GM23338 (cell line): ENCODE measurements at regions not wholly inside any gene's neighbourhood (a gene's known extent, or its start where the extent isn't known, plus 50 kb on each side); places are given as distances from the start of the nearest gene placed in this dataset.

Source experiments
- ATAC-seq: fragments of 200-7000 bp; cut with Tn5 transposase; 3 replicates; pipeline ENCODE4 v1.9.1; 2020
- DNase-seq: peaks from one replicate; pipeline ENCODE4 v3.0.0-alpha.2; 2015; ENCODE audit warnings: low spot score
- H2AFZ ChIP-seq: fragments of 200-600 bp; sonication (generic); 2 replicates; pipeline ENCODE4 v1.8.0; 2016; ENCODE audit warnings: antibody characterized with exemption, mild to moderate bottlenecking, moderate library complexity
- H3F3A ChIP-seq: fragments of 200-600 bp; sonication (generic); replicated peaks from 2 replicates; pipeline ENCODE4 v1.8.0; 2017; ENCODE audit warnings: antibody characterized with exemption, mixed run types, low read depth
- H3K27ac ChIP-seq: fragments of 200-600 bp; sonication (generic); 2 replicates; pipeline ENCODE4 v1.6.1; 2016; ENCODE audit warnings: low read depth
- H3K27me3 ChIP-seq: fragments of 200-600 bp; sonication (generic); 2 replicates; pipeline ENCODE4 v1.8.0; 2016; ENCODE audit warnings: mild to moderate bottlenecking, mixed run types, moderate library complexity; ENCODE audit not compliant: insufficient read depth
- H3K36me3 ChIP-seq: fragments of 200-600 bp; sonication (generic); 2 replicates; pipeline ENCODE4 v1.8.0; 2016; ENCODE audit warnings: mild to moderate bottlenecking; ENCODE audit not compliant: insufficient read depth
- H3K4me1 ChIP-seq: fragments of 200-600 bp; sonication (generic); 2 replicates; pipeline ENCODE4 v1.8.0; 2016; ENCODE audit warnings: mild to moderate bottlenecking, moderate library complexity; ENCODE audit not compliant: insufficient read depth
- H3K4me2 ChIP-seq: fragments of 200-600 bp; sonication (generic); 2 replicates; pipeline ENCODE4 v1.7.1; 2017; ENCODE audit warnings: mixed run types
- H3K4me3 ChIP-seq: fragments of 200-600 bp; sonication (generic); 2 replicates; pipeline ENCODE4 v1.6.1; 2016; ENCODE audit warnings: mixed run types
- H3K79me2 ChIP-seq: fragments of 200-600 bp; sonication (generic); replicated peaks from 2 replicates; pipeline ENCODE4 v1.8.0; 2017; ENCODE audit warnings: mild to moderate bottlenecking; ENCODE audit not compliant: insufficient read depth
- H3K9me2 ChIP-seq: fragments of 200-600 bp; sonication (generic); 2 replicates; pipeline ENCODE4 v1.8.0; 2017; ENCODE audit not compliant: insufficient read depth
- H4K20me1 ChIP-seq: fragments of 200-600 bp; sonication (generic); replicated peaks from 2 replicates; pipeline ENCODE4 v1.8.0; 2017; ENCODE audit warnings: mild to moderate bottlenecking; ENCODE audit not compliant: insufficient read depth
- H3K27ac Mint-ChIP-seq: 2 replicates; pipeline ENCODE4 v1.8.0; 2020; ENCODE audit warnings: inconsistent platforms, mild to moderate bottlenecking, moderate library complexity, mixed read lengths
- H3K27me3 Mint-ChIP-seq: 3 replicates; pipeline ENCODE4 v1.8.0; 2022; ENCODE audit warnings: low read depth, mild to moderate bottlenecking, moderate library complexity, mixed read lengths, inconsistent platforms; ENCODE audit not compliant: insufficient read depth, poor library complexity
- H3K36me3 Mint-ChIP-seq: 3 replicates; pipeline ENCODE4 v1.8.0; 2021; ENCODE audit warnings: low read depth, mild to moderate bottlenecking, inconsistent platforms, moderate library complexity, mixed read lengths
- H3K4me1 Mint-ChIP-seq: 3 replicates; pipeline ENCODE4 v1.8.0; 2020; ENCODE audit warnings: mild to moderate bottlenecking, inconsistent platforms, mixed read lengths
- H3K4me3 Mint-ChIP-seq: 3 replicates; pipeline ENCODE4 v1.8.0; 2021; ENCODE audit warnings: moderate library complexity, mild to moderate bottlenecking, inconsistent platforms, mixed read lengths
- H3K9me3 Mint-ChIP-seq: 3 replicates; pipeline ENCODE4 v1.8.0; 2020; ENCODE audit warnings: moderate library complexity, mild to moderate bottlenecking, inconsistent platforms, mixed read lengths
- CREB1 ChIP-seq: fragments of 250-450 bp; sonication (Bioruptor Pico); IDR thresholded peaks from 2 replicates; pipeline ENCODE4 v1.5.0; 2020; ENCODE audit warnings: low read depth, mild to moderate bottlenecking, moderate library complexity
- CTCF ChIP-seq, 2 experiments: fragments of 200-600 bp in 1 of 2; sonication (generic) in 1 of 2; conservative IDR thresholded peaks; 2 replicates each; pipeline versions ENCODE4 v1.5.1 to v1.6.1; 2016 to 2017; ENCODE audit warnings: antibody characterized with exemption in 2 of 2, low read depth in 2 of 2, mild to moderate bottlenecking in 2 of 2, moderate library complexity in 1 of 2
- ETS1 ChIP-seq: IDR thresholded peaks from 2 replicates; pipeline ENCODE4 v1.6.1; 2016; ENCODE audit warnings: antibody characterized with exemption
- EZH2 ChIP-seq: fragments of 200-600 bp; sonication (generic); IDR thresholded peaks from one replicate; pipeline ENCODE4 v1.8.0; 2017; ENCODE audit warnings: antibody characterized with exemption, mild to moderate bottlenecking, low read depth; ENCODE audit not compliant: unreplicated experiment
- EZH2phosphoT487 ChIP-seq: fragments of 200-600 bp; sonication (generic); IDR thresholded peaks from one replicate; pipeline ENCODE4 v1.8.1; 2018; ENCODE audit warnings: antibody characterized with exemption; ENCODE audit not compliant: unreplicated experiment
- JUNB ChIP-seq: IDR thresholded peaks from one replicate; pipeline ENCODE4 v1.6.1; 2016; ENCODE audit warnings: antibody characterized with exemption; ENCODE audit not compliant: unreplicated experiment
- POLR2AphosphoS5 ChIP-seq: IDR thresholded peaks from 2 replicates; pipeline ENCODE4 v1.6.1; 2016; ENCODE audit warnings: antibody characterized with exemption, low read depth
- STAT1 ChIP-seq: IDR thresholded peaks from one replicate; pipeline ENCODE4 v1.6.1; 2016; ENCODE audit warnings: antibody characterized with exemption; ENCODE audit not compliant: unreplicated experiment
- TF ChIP-seq, protein P1 (sequence below): IDR thresholded peaks from one replicate; pipeline ENCODE4 v1.6.1; 2018; ENCODE audit warnings: antibody characterized with exemption; ENCODE audit not compliant: unreplicated experiment
- TF ChIP-seq, protein P2 (sequence below): fragments of 250-450 bp; sonication (Bioruptor Pico); IDR thresholded peaks from 2 replicates; pipeline ENCODE4 v1.5.0; 2020; ENCODE audit warnings: mild to moderate bottlenecking, moderate library complexity

DNA sequence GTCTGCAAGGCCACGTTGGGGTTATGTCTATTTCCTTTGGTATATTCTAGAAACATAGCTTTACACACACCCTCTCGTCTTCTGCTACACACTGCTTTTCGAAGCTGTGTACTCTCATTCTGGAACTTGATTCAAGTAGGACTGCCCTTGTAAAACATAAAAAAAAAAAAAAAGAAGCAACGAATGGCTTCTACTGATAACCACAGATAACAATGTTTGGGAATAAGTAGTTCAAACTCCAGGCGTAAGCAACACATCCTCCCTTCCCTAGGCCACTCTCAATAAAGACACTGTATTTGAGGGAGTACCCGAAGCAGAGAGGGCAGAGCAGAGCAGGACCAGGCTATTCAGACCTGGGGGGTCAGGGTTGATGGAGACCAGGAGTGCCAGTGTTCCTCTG, 496.7 kb downstream of the MATN1 start:
- Histone ChIP-seq H3K27me3 (no peaks in the 10 kb centered on the region), H3K36me3 (no peaks in the 10 kb centered on the region), H4K20me1 (no peaks in the 10 kb centered on the region), H3K4me2 (no peak overlapping the region), H2AFZ (no peak overlapping the region), H3K4me3 (no peak overlapping the region), H3F3A (no peaks in the 10 kb centered on the region), H3K27ac (no peak overlapping the region), H3K4me1 (no peaks in the 10 kb centered on the region), H3K9me2 (no peaks in the 10 kb centered on the region), H3K79me2 (no peaks in the 10 kb centered on the region)
- Mint-ChIP-seq H3K4me3 (no peak overlapping the region), H3K36me3 (no peaks in the 10 kb centered on the region), H3K9me3 (peaks cover 6% of the 10 kb centered on the region; the same call in 1 of the 3 replicates), H3K27me3 (peaks cover 4% of the 10 kb centered on the region), H3K4me1 (no peaks in the 10 kb centered on the region), H3K27ac (no peak overlapping the region)
- no peak for TF ChIP-seq EZH2
- TF ChIP-seq CTCF (conservative IDR thresholded peaks at IDR 0.05; ENCODE audit: low read depth in 2 of 2) = no peak
- no peak for TF ChIP-seq POLR2AphosphoS5
- no peak for TF ChIP-seq ETS1
- TF ChIP-seq STAT1 = no peak
- ATAC-seq (no peak), DNase-seq (no peak)

DNA sequence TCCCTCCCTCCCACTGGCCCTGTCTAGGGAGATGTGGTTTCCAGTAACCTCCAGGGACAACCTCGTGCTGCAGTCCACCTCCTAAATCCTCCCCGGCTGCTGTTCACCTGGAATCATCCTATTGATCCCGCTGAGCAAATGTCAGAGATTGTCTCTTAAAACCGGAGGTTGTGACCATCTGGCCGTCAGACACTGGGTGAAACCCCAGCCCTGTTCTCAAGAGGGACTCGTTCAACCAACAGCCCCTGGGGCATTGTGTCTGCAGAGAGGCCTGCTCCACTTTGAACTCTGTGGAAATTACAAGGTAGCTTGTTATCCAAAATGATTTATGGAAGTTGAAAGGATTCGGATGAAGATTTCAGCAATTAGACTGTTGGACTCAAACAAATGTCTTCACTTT, 498.0 kb downstream of the MATN1 start:
- Histone ChIP-seq H3K27me3 (no peaks in the 10 kb centered on the region), H3K9me2 (no peaks in the 10 kb centered on the region), H3K27ac (no peak overlapping the region), H3K4me3 (no peak overlapping the region), H3K4me1 (no peaks in the 10 kb centered on the region), H3K4me2 (no peak overlapping the region), H3F3A (no peaks in the 10 kb centered on the region), H3K36me3 (no peaks in the 10 kb centered on the region), H3K79me2 (no peaks in the 10 kb centered on the region), H2AFZ (no peak overlapping the region), H4K20me1 (no peaks in the 10 kb centered on the region)
- H3K4me1 Mint-ChIP-seq = no peaks in the 10 kb centered on the region
- no peak overlapping the region for H3K4me3 Mint-ChIP-seq
- H3K27ac Mint-ChIP-seq = no peak overlapping the region
- peaks cover 6% of the 10 kb centered on the region; the same call in 1 of the 3 replicates for H3K9me3 Mint-ChIP-seq
- H3K27me3 Mint-ChIP-seq = peaks cover 4% of the 10 kb centered on the region
- H3K36me3 Mint-ChIP-seq = no peaks in the 10 kb centered on the region
- ATAC-seq = no peak
- no peak for DNase-seq
- TF ChIP-seq CREB1 (CRISPR knock-in tag) (no peak), JUNB (no peak), POLR2AphosphoS5 (no peak), EZH2 (no peak), EZH2phosphoT487 (no peak)
- TF ChIP-seq, protein P1, sequence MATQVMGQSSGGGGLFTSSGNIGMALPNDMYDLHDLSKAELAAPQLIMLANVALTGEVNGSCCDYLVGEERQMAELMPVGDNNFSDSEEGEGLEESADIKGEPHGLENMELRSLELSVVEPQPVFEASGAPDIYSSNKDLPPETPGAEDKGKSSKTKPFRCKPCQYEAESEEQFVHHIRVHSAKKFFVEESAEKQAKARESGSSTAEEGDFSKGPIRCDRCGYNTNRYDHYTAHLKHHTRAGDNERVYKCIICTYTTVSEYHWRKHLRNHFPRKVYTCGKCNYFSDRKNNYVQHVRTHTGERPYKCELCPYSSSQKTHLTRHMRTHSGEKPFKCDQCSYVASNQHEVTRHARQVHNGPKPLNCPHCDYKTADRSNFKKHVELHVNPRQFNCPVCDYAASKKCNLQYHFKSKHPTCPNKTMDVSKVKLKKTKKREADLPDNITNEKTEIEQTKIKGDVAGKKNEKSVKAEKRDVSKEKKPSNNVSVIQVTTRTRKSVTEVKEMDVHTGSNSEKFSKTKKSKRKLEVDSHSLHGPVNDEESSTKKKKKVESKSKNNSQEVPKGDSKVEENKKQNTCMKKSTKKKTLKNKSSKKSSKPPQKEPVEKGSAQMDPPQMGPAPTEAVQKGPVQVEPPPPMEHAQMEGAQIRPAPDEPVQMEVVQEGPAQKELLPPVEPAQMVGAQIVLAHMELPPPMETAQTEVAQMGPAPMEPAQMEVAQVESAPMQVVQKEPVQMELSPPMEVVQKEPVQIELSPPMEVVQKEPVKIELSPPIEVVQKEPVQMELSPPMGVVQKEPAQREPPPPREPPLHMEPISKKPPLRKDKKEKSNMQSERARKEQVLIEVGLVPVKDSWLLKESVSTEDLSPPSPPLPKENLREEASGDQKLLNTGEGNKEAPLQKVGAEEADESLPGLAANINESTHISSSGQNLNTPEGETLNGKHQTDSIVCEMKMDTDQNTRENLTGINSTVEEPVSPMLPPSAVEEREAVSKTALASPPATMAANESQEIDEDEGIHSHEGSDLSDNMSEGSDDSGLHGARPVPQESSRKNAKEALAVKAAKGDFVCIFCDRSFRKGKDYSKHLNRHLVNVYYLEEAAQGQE = no peak
- TF ChIP-seq, protein P2, sequence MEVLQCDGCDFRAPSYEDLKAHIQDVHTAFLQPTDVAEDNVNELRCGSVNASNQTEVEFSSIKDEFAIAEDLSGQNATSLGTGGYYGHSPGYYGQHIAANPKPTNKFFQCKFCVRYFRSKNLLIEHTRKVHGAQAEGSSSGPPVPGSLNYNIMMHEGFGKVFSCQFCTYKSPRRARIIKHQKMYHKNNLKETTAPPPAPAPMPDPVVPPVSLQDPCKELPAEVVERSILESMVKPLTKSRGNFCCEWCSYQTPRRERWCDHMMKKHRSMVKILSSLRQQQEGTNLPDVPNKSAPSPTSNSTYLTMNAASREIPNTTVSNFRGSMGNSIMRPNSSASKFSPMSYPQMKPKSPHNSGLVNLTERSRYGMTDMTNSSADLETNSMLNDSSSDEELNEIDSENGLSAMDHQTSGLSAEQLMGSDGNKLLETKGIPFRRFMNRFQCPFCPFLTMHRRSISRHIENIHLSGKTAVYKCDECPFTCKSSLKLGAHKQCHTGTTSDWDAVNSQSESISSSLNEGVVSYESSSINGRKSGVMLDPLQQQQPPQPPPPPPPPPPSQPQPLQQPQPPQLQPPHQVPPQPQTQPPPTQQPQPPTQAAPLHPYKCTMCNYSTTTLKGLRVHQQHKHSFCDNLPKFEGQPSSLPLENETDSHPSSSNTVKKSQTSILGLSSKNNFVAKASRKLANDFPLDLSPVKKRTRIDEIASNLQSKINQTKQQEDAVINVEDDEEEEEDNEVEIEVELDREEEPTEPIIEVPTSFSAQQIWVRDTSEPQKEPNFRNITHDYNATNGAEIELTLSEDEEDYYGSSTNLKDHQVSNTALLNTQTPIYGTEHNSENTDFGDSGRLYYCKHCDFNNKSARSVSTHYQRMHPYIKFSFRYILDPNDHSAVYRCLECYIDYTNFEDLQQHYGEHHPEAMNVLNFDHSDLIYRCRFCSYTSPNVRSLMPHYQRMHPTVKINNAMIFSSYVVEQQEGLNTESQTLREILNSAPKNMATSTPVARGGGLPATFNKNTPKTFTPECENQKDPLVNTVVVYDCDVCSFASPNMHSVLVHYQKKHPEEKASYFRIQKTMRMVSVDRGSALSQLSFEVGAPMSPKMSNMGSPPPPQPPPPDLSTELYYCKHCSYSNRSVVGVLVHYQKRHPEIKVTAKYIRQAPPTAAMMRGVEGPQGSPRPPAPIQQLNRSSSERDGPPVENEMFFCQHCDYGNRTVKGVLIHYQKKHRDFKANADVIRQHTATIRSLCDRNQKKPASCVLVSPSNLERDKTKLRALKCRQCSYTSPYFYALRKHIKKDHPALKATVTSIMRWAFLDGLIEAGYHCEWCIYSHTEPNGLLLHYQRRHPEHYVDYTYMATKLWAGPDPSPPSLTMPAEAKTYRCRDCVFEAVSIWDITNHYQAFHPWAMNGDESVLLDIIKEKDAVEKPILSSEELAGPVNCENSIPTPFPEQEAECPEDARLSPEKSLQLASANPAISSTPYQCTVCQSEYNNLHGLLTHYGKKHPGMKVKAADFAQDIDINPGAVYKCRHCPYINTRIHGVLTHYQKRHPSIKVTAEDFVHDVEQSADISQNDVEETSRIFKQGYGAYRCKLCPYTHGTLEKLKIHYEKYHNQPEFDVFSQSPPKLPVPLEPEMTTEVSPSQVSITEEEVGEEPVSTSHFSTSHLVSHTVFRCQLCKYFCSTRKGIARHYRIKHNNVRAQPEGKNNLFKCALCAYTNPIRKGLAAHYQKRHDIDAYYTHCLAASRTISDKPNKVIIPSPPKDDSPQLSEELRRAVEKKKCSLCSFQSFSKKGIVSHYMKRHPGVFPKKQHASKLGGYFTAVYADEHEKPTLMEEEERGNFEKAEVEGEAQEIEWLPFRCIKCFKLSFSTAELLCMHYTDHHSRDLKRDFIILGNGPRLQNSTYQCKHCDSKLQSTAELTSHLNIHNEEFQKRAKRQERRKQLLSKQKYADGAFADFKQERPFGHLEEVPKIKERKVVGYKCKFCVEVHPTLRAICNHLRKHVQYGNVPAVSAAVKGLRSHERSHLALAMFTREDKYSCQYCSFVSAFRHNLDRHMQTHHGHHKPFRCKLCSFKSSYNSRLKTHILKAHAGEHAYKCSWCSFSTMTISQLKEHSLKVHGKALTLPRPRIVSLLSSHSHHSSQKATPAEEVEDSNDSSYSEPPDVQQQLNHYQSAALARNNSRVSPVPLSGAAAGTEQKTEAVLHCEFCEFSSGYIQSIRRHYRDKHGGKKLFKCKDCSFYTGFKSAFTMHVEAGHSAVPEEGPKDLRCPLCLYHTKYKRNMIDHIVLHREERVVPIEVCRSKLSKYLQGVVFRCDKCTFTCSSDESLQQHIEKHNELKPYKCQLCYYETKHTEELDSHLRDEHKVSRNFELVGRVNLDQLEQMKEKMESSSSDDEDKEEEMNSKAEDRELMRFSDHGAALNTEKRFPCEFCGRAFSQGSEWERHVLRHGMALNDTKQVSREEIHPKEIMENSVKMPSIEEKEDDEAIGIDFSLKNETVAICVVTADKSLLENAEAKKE (CRISPR knock-in tag) = no peak
